ENCODE measurements at regions not wholly inside any gene's neighbourhood (a gene's known extent, or its start where the extent isn't known, plus 50 kb on each side); places are given as distances from the start of the nearest gene placed in this dataset.

- H3F3A ChIP-seq (replicated peaks; ENCODE audit: insufficient read depth), result no peaks in the 10 kb centered on the region
- no peak for DNase-seq
- TF ChIP-seq IRF3 (IDR thresholded peaks at IDR 0.05; ENCODE audit: low read depth, low read length) (no peak), EP300 (IDR thresholded peaks at IDR 0.05; ENCODE audit: borderline replicate concordance in 1 of 2, low read depth in 1 of 2, low read length in 1 of 2) (no peak), CTCF (IDR thresholded peaks at IDR 0.05) (no peak), RXRA (IDR thresholded peaks at IDR 0.05; ENCODE audit: borderline replicate concordance, low read depth) (no peak), SMC3 (IDR thresholded peaks at IDR 0.05; ENCODE audit: low read depth, low read length) (no peak), GABPA (IDR thresholded peaks at IDR 0.05; ENCODE audit: low read depth) (no peak), EZH2phosphoT487 (IDR thresholded peaks at IDR 0.05; ENCODE audit: borderline replicate concordance, low read depth) (no peak), NFIC (IDR thresholded peaks at IDR 0.05; ENCODE audit: borderline replicate concordance) (no peak), JUND (IDR thresholded peaks at IDR 0.05) (no peak), RCOR1 (IDR thresholded peaks at IDR 0.05; ENCODE audit: low read length) (no peak), MEF2A (IDR thresholded peaks at IDR 0.05; ENCODE audit: borderline replicate concordance, low read depth) (no peak), FOXM1 (IDR thresholded peaks at IDR 0.05; ENCODE audit: low read depth) (no peak), FOXJ3 (CRISPR knock-in tag; IDR thresholded peaks at IDR 0.05) (no peak), SIN3A (IDR thresholded peaks at IDR 0.05; ENCODE audit: borderline replicate concordance, low read depth, low read length) (no peak), NRF1 (IDR thresholded peaks at IDR 0.05; ENCODE audit: low read depth, low read length) (no peak), ELF1 (IDR thresholded peaks at IDR 0.05) (no peak), POLR2AphosphoS5 (IDR thresholded peaks at IDR 0.05; ENCODE audit: low read depth, low read length) (no peak), RAD21 (IDR thresholded peaks at IDR 0.05; ENCODE audit: low read length) (no peak)
- TF ChIP-seq, protein P1, sequence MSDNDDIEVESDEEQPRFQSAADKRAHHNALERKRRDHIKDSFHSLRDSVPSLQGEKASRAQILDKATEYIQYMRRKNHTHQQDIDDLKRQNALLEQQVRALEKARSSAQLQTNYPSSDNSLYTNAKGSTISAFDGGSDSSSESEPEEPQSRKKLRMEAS (IDR thresholded peaks at IDR 0.05; ENCODE audit: low read depth), result no peak
- TF ChIP-seq, protein P2, sequence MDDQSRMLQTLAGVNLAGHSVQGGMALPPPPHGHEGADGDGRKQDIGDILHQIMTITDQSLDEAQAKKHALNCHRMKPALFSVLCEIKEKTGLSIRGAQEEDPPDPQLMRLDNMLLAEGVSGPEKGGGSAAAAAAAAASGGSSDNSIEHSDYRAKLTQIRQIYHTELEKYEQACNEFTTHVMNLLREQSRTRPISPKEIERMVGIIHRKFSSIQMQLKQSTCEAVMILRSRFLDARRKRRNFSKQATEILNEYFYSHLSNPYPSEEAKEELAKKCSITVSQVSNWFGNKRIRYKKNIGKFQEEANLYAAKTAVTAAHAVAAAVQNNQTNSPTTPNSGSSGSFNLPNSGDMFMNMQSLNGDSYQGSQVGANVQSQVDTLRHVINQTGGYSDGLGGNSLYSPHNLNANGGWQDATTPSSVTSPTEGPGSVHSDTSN (IDR thresholded peaks at IDR 0.05), result no peak
- H3K36me3 ChIP-seq (replicated peaks in 1 of 2; ENCODE audit: control insufficient read depth in 1 of 2, insufficient read depth in 2 of 2, low read length in 1 of 2), result no peaks in the 10 kb centered on the region
- H3K4me2 ChIP-seq, result no peak overlapping the region
- no peaks in the 10 kb centered on the region for H3K27me3 ChIP-seq (ENCODE audit: insufficient read depth)
- no peak overlapping the region for H3K4me3 ChIP-seq (ENCODE audit: low read depth in 2 of 2, low read length in 1 of 2)
- no peaks in the 10 kb centered on the region for H3K9me3 ChIP-seq
- H3K9ac ChIP-seq, result no peak overlapping the region
- no peaks in the 10 kb centered on the region for H3K9me2 ChIP-seq
- H3K27ac ChIP-seq (ENCODE audit: low read depth in 2 of 2, low read length in 1 of 2), result no peak overlapping the region
- H3K79me2 ChIP-seq (ENCODE audit: insufficient read depth), result no peaks in the 10 kb centered on the region
- WGBS (ENCODE audit: low lambda C conversion rate), result 2% methylated on average over 2 of the region's 2 CpGs
- H2AFZ ChIP-seq (ENCODE audit: low read depth), result no peak overlapping the region
- ChIA-PET POLR2A (no interaction called here), CTCF (interaction anchor here (0.9 kb wide), 1 partner anchor 31 kb away, joined by 3 read pairs; no protein-coding TSS in a partner anchor)
- no peaks in the 10 kb centered on the region for H4K20me1 ChIP-seq (ENCODE audit: insufficient read depth)
- no peaks in the 10 kb centered on the region for H3K4me1 ChIP-seq (ENCODE audit: control insufficient read depth in 1 of 2, insufficient read depth in 2 of 2, low read depth in 1 of 2, low read length in 1 of 2)
Observed at GRCh38 chr5:174982485-174982884, 258.1 kb downstream of the MSX2 start.

Measured in SK-N-SH (cell line).